ENCODE measurements at regions not wholly inside any gene's neighbourhood (a gene's known extent, or its start where the extent isn't known, plus 50 kb on each side); places are given as distances from the start of the nearest gene placed in this dataset.

DNA sequence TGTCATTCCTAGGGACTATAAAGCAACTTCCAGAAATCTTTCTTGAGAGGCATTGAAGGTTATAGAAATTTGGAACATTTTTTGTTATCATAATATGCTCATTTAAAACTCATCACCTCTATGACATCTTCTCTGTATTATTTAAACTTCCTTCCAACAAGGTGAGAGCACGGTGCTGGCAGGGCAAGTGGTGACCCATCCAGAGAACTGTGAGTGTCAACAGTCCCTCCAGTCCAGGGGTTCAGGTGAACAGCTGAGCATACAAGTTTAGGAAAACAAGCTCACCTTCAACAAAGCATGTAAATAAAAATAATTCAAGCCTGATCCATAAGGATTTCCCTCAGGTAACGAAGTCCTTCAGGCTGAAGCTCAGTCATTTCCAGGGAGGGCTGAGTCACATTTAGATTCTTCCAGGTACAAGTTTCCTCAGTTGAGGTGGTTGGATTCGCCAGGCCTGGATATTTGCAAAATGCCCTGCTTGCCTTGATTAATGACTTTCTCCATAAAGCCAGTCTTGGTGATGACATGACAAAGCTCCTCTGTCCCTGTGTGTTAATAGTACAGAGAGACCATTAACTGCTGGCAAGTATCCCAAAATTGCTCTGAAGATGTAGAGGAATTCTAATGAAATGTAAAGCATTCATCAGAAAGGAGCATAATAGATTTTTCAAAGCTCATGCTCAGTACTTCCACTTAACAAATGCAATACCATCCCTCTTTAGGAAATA is 263.6 kb upstream of the GADL1 start:
- Mint-ChIP-seq H3K36me3 (ENCODE audit: insufficient read depth in 1 of 3, low read depth in 3 of 3) (no peaks in the 10 kb centered on the region), H3K27me3 (ENCODE audit: low read depth) (no peaks in the 10 kb centered on the region)
- H2BK15ac ChIP-seq (ENCODE audit: low read depth, low read length): no peak overlapping the region

More for the DNA sequence above, 263.6 kb upstream of the GADL1 start:
- H3K4me3 Mint-ChIP-seq: no peak overlapping the region
- no peak overlapping the region for H3T11ph ChIP-seq (ENCODE audit: low read length)
- no peaks in the 10 kb centered on the region for H3K23me2 ChIP-seq (ENCODE audit: insufficient read length, low read depth, low read length, poor library complexity, severe bottlenecking)
- WGBS (ENCODE audit: extremely low coverage, insufficient read length, low lambda C conversion rate): no CpG with 5 or more reads among the region's 3 CpGs
- H2BK20ac ChIP-seq (ENCODE audit: low read depth, low read length, poor library complexity, severe bottlenecking): no peak overlapping the region
- no peaks in the 10 kb centered on the region for H4K20me1 ChIP-seq (ENCODE audit: control insufficient read depth, insufficient read depth, insufficient read length)
- no peak overlapping the region for H3K23ac ChIP-seq (ENCODE audit: insufficient read length, low read depth, low read length)
- H3K9me3 Mint-ChIP-seq: no peaks in the 10 kb centered on the region
- no peak overlapping the region for H3K27ac Mint-ChIP-seq
- no peak overlapping the region for H2BK5ac ChIP-seq (ENCODE audit: insufficient read length, low read length)
- no peak overlapping the region for H3K14ac ChIP-seq (ENCODE audit: insufficient read depth, low read length)
- no peak overlapping the region for H3K9ac ChIP-seq (ENCODE audit: extremely low read depth, insufficient read length, low read length)
- H3K4me2 ChIP-seq (ENCODE audit: insufficient read depth, insufficient read length, low read length): no peak overlapping the region
- H4K5ac ChIP-seq (ENCODE audit: insufficient read length, low read depth, low read length): no peak overlapping the region
- no peaks in the 10 kb centered on the region for H3K79me2 ChIP-seq (ENCODE audit: insufficient read depth, low read length)
- H3K56ac ChIP-seq (ENCODE audit: insufficient read length, low read depth, low read length): no peak overlapping the region
- H3K9me3 ChIP-seq (ENCODE audit: control insufficient read depth, low read depth, low read length): no peaks in the 10 kb centered on the region
- no peak overlapping the region for H2AK5ac ChIP-seq (ENCODE audit: insufficient read length, low read length)
- no peak overlapping the region for H4K91ac ChIP-seq (ENCODE audit: insufficient read length, low read depth, low read length)
- no peak overlapping the region for H3K4ac ChIP-seq (ENCODE audit: low read depth, low read length)
- no peak overlapping the region for H4K8ac ChIP-seq (replicated peaks; ENCODE audit: insufficient read length, low read depth, low read length)
- H2BK120ac ChIP-seq (ENCODE audit: low read depth, low read length, poor library complexity, severe bottlenecking): no peak overlapping the region
- no peak overlapping the region for H2AFZ ChIP-seq (ENCODE audit: low read length)
- no peak overlapping the region for H3K18ac ChIP-seq (ENCODE audit: insufficient read length, low read depth, low read length)
- no peak overlapping the region for H3K27ac ChIP-seq (ENCODE audit: insufficient read length, low read depth, low read length)
- H2BK12ac ChIP-seq (ENCODE audit: insufficient read length, low read depth, low read length): no peak overlapping the region
- no peaks in the 10 kb centered on the region for H3K79me1 ChIP-seq (ENCODE audit: insufficient read depth, low read depth, low read length, poor library complexity, severe bottlenecking)
- DNase-seq: no peak
- TF ChIP-seq, protein P1, sequence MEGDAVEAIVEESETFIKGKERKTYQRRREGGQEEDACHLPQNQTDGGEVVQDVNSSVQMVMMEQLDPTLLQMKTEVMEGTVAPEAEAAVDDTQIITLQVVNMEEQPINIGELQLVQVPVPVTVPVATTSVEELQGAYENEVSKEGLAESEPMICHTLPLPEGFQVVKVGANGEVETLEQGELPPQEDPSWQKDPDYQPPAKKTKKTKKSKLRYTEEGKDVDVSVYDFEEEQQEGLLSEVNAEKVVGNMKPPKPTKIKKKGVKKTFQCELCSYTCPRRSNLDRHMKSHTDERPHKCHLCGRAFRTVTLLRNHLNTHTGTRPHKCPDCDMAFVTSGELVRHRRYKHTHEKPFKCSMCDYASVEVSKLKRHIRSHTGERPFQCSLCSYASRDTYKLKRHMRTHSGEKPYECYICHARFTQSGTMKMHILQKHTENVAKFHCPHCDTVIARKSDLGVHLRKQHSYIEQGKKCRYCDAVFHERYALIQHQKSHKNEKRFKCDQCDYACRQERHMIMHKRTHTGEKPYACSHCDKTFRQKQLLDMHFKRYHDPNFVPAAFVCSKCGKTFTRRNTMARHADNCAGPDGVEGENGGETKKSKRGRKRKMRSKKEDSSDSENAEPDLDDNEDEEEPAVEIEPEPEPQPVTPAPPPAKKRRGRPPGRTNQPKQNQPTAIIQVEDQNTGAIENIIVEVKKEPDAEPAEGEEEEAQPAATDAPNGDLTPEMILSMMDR (conservative IDR thresholded peaks at IDR 0.05): no peak
- H3K27me3 ChIP-seq (ENCODE audit: insufficient read depth, low read length): no peaks in the 10 kb centered on the region
- H3K4me1 ChIP-seq (ENCODE audit: insufficient read depth, low read length): no peaks in the 10 kb centered on the region
- no peaks in the 10 kb centered on the region for H3K4me1 Mint-ChIP-seq
